OCI-LY3 (cell line): ENCODE measurements at regions not wholly inside any gene's neighbourhood (a gene's known extent, or its start where the extent isn't known, plus 50 kb on each side); places are given as distances from the start of the nearest gene placed in this dataset.

Source experiments
- CTCF ChIP-seq: fragments of 200-600, 300-600 bp; sonication (generic); IDR thresholded peaks from 2 replicates; pipeline ENCODE4 v1.5.1; 2014; ENCODE audit warnings: antibody characterized with exemption, low read length, low read depth
- EZH2phosphoT487 ChIP-seq: fragments of 200-600 bp; shearing (Covaris generic); IDR thresholded peaks from 2 replicates; pipeline ENCODE4 v1.6.1; 2018; ENCODE audit warnings: antibody characterized with exemption, mixed run types, low read depth

- TF ChIP-seq CTCF (no peak), EZH2phosphoT487 (no peak)
These were observed 70.9 kb upstream of the GREM2 start for GRCh38 chr1:240682859-240683242.
